Vagina (tissue), 2 donors: ENCODE measurements at regions not wholly inside any gene's neighbourhood (a gene's known extent, or its start where the extent isn't known, plus 50 kb on each side); places are given as distances from the start of the nearest gene placed in this dataset.

ENCODE experiments used
- CTCF ChIP-seq, 3 experiments: fragments of 450-650 bp in 2 of 3; fragments of 200-600 bp in 1 of 3; sonication (generic) in 1 of 3; IDR thresholded peaks; one replicate each; pipeline ENCODE4 v1.5.1; 2017 to 2019; ENCODE audit warnings: antibody characterized with exemption in 3 of 3, mild to moderate bottlenecking in 2 of 3, moderate library complexity in 2 of 3
- POLR2A ChIP-seq, 2 donors: fragments of 450-650 bp; IDR thresholded peaks; one replicate each; pipeline ENCODE4 v1.6.1; 2017; ENCODE audit warnings: antibody characterized with exemption in 2 of 2, mild to moderate bottlenecking in 2 of 2, moderate library complexity in 2 of 2

GRCh38 chr10:28077889-28078288 is 79.0 kb upstream of the ODAD2 start:
- TF ChIP-seq CTCF (IDR thresholded peaks at IDR 0.05), result no peak
- no peak for TF ChIP-seq POLR2A (IDR thresholded peaks at IDR 0.05)
